ENCODE measurements at regions not wholly inside any gene's neighbourhood (a gene's known extent, or its start where the extent isn't known, plus 50 kb on each side); places are given as distances from the start of the nearest gene placed in this dataset.

- intact Hi-C loops (cut with DNase I), result no loop called here
Measured at GRCh38 chr5:136516637-136517036, 151.3 kb upstream of the TRPC7 start.

GRCh38 chr5:136513430-136513829 lies 148.1 kb upstream of the TRPC7 start:
- H3K27me3 ChIP-seq (ENCODE audit: insufficient read depth in 3 of 3, low read length in 2 of 3), result no peaks in the 10 kb centered on the region
- no peak for ATAC-seq
- no peak for TF ChIP-seq CTCF (IDR thresholded peaks at IDR 0.05)
- WGBS, 3 donors, result 53 to 59% (median 53%) methylated on average over 3 of the region's 3 CpGs
- H3K4me1 ChIP-seq, result no peaks in the 10 kb centered on the region
- H3K27ac ChIP-seq, result no peak overlapping the region
- DNase-seq, result no peak
- intact Hi-C loops (cut with DNase I), result no loop called here
- H3K9me3 ChIP-seq, result no peaks in the 10 kb centered on the region
- H3K4me3 ChIP-seq, result no peak overlapping the region
- no peaks in the 10 kb centered on the region for H3K36me3 ChIP-seq (ENCODE audit: insufficient read depth in 1 of 2, low read depth in 1 of 2)

More at GRCh38 chr5:136516637-136517036, 151.3 kb upstream of the TRPC7 start:
- no peak for ATAC-seq
- H3K27ac ChIP-seq, result no peak overlapping the region
- H3K9me3 ChIP-seq, result no peaks in the 10 kb centered on the region
- H3K4me1 ChIP-seq, result no peaks in the 10 kb centered on the region
- no peak for TF ChIP-seq CTCF (IDR thresholded peaks at IDR 0.05)
- no peak for DNase-seq
- no peaks in the 10 kb centered on the region for H3K36me3 ChIP-seq (ENCODE audit: insufficient read depth in 1 of 2, low read depth in 1 of 2)
- H3K4me3 ChIP-seq, result no peak overlapping the region
- H3K27me3 ChIP-seq (ENCODE audit: insufficient read depth in 3 of 3, low read length in 2 of 3), result no peaks in the 10 kb centered on the region
- 71 to 86% (median 73%) methylated on average over 3 of the region's 3 CpGs for WGBS, 3 donors

GRCh38 chr5:136511046-136511445 lies 145.7 kb upstream of the TRPC7 start:
- H3K27ac ChIP-seq, result no peak overlapping the region
- TF ChIP-seq CTCF (IDR thresholded peaks at IDR 0.05), result no peak
- no peaks in the 10 kb centered on the region for H3K9me3 ChIP-seq
- H3K4me1 ChIP-seq, result no peaks in the 10 kb centered on the region
- no peaks in the 10 kb centered on the region for H3K36me3 ChIP-seq (ENCODE audit: insufficient read depth in 1 of 2, low read depth in 1 of 2)
- H3K4me3 ChIP-seq, result no peak overlapping the region
- WGBS, 3 donors, result 55 to 69% (median 63%) methylated on average over 3 of the region's 3 CpGs
- no peak for DNase-seq
- H3K27me3 ChIP-seq (ENCODE audit: insufficient read depth in 3 of 3, low read length in 2 of 3), result no peaks in the 10 kb centered on the region
- intact Hi-C loops (cut with DNase I), result no loop called here
- no peak for ATAC-seq

GRCh38 chr5:136510481-136510880 lies 145.1 kb upstream of the TRPC7 start:
- H3K36me3 ChIP-seq (ENCODE audit: insufficient read depth in 1 of 2, low read depth in 1 of 2), result no peaks in the 10 kb centered on the region
- no peaks in the 10 kb centered on the region for H3K27me3 ChIP-seq (ENCODE audit: insufficient read depth in 3 of 3, low read length in 2 of 3)
- H3K4me3 ChIP-seq, result no peak overlapping the region
- ATAC-seq (no peak), DNase-seq (no peak)
- no peak overlapping the region for H3K27ac ChIP-seq
- H3K9me3 ChIP-seq, result no peaks in the 10 kb centered on the region
- TF ChIP-seq CTCF (IDR thresholded peaks at IDR 0.05), result no peak
- intact Hi-C loops (cut with DNase I), result no loop called here
- no peaks in the 10 kb centered on the region for H3K4me1 ChIP-seq

GRCh38 chr5:136506131-136506530 lies 140.8 kb upstream of the TRPC7 start:
- Histone ChIP-seq H3K36me3 (ENCODE audit: insufficient read depth in 1 of 2, low read depth in 1 of 2) (no peaks in the 10 kb centered on the region), H3K27me3 (ENCODE audit: insufficient read depth in 3 of 3, low read length in 2 of 3) (no peaks in the 10 kb centered on the region), H3K4me1 (no peaks in the 10 kb centered on the region), H3K27ac (no peak overlapping the region), H3K9me3 (no peaks in the 10 kb centered on the region), H3K4me3 (no peak overlapping the region)
- 14 to 37% (median 26%) methylated on average over 1 of the region's 1 CpG for WGBS, 3 donors
- no peak for ATAC-seq
- intact Hi-C loops (cut with DNase I), result no loop called here
- no peak for TF ChIP-seq CTCF (IDR thresholded peaks at IDR 0.05)
- DNase-seq, result no peak
